Esophagus mucosa (tissue), 1 donor: ENCODE measurements at regions not wholly inside any gene's neighbourhood (a gene's known extent, or its start where the extent isn't known, plus 50 kb on each side); places are given as distances from the start of the nearest gene placed in this dataset.
"Not testable (repeated sequence)": the region's sequence is repeated elsewhere in the genome, so short reads cannot be mapped to it uniquely, and the experiment has no call there.

Experiments used
- ATAC-seq: fragments of 200-7000 bp; cut with Tn5 transposase; one replicate; pipeline ENCODE4 v1.9.1; 2020
- donor health status: DM: yes; HTN: yes; CAD: no.

- ATAC-seq = no peak
Observed at GRCh38 chr1:60848583-60849188, 233.7 kb upstream of the NFIA start.

DNA sequence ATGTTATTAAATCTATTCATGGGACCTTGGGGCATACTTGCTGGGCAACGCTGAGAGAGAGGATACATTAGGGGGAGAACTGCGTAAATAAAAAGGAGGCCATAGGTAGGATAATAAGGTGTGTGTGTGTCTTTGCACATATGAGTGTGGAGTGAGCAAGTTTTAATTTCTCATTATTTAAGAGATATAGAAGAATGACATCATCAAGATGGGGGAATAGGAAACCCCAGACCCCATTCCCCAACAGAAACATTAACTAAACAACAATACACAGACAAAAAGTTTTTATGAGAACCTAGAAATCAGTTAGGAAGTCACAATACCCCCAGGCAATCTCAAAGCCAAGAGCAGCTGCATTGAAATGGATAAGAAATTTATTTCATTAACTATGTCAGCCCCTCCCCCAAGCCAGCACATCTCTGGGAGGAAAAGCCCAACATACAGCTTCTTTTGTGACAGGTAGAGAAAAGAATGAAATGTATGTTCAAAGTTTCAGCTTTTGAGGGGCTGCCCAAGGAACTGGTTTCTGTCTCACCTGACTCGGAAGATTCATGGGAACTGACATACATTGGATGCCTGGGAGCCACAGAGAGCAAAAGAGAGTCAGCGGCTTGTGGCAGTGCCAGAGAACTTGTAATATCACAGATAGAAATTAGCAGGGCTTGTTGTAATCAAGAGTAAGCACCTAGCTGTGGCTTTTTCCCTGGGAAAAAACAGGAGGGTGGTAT lies 234.3 kb upstream of the NFIA start:
- ATAC-seq = no peak

DNA sequence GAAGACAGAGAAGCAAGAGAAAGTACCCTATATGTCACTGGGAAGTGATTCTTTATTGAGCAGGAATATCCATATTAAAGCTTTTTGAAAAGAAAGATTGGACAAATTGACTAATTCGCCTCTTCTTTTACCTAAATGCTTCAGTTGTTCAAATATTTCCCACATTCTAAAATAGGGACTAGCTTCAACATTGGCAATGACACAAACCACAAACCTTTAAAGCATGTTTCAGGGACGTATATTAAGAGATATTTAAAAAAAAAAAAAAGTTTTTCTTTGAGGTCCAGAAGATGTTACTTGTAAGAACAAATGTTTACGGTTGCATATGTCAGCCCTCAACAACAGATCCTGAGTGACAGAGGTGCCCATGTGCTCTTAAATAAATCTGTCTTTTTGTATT lies 235.0 kb upstream of the NFIA start:
- ATAC-seq = no peak

- not testable (repeated sequence) for ATAC-seq
Observed at GRCh38 chr1:60845659-60846058, 236.7 kb upstream of the NFIA start.

- ATAC-seq = no peak
Observed at GRCh38 chr1:60842304-60842703, 240.1 kb upstream of the NFIA start.

- ATAC-seq = no peak
Observed at GRCh38 chr1:60841116-60842046, 241.0 kb upstream of the NFIA start.

GRCh38 chr1:60840476-60840875 lies 241.9 kb upstream of the NFIA start:
- ATAC-seq = not testable (repeated sequence)

- peak; percentile 65 for ATAC-seq
Observed at GRCh38 chr1:60835649-60836048, 246.7 kb upstream of the NFIA start.

DNA sequence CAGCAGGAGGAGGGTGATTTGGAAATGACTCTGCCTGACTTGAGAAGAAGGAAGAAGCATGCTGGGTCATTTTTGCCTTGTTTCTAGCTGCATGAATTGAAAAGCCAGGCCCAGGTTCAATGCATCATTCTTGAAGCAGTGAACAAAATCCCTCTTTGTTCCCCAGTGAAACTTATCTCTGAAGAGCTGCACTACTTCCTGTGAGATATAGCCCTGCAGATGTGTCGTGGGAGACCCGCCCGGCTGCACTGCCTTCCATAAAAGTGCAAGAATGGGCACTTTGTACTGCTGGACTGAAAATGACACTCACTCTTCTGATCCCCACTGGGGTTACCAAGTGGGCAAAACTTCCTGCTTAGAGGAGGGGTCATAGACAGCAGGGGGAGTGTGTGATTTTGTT lies 249.2 kb upstream of the NFIA start:
- ATAC-seq = no peak

- no peak for ATAC-seq
Observed at GRCh38 chr1:60832367-60832766, 250.0 kb upstream of the NFIA start.

- ATAC-seq = no peak
Observed at GRCh38 chr1:60831780-60832179, 250.6 kb upstream of the NFIA start.

DNA sequence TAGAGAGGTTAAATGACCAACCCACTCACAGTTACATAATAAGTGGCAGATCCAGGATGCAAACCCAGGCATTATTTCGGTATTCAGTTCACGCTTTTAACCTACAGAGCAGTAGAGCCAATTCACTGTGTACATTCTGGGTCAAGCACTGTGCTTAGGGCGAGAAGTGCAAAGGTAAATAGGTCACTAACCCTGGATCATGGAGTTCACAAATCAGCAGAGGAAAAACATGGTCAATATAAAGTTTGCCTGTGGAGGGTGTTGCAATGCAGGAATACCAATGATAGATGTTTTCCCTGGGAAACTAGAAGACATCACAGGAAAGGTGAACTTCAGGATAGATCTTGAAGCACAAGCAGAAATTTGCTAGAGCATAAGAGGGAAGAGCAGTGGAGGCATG lies 253.4 kb upstream of the NFIA start:
- no peak for ATAC-seq

GRCh38 chr1:60826320-60827094 lies 255.9 kb upstream of the NFIA start:
- ATAC-seq = no peak

DNA sequence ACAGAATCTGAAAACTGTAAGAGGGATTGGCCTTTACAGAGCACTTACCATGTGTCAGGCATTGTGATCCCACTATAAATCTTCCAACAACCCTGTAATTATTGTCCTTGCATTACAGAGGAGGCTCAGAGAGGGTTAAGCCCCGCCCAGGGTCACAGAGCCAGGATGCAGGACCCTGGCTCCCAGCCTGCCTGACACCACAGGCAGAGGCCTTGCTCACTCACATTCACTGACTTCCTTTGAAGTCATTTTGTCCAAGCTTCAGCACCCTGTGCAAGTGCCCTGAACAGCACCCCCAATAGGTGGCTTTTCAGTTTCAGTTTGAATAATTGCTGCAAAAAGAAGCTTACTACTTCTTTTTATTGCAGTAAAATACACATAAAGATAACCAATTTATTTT lies 256.8 kb upstream of the NFIA start:
- ATAC-seq = no peak

- no peak for ATAC-seq
Observed at GRCh38 chr1:60823151-60823550, 259.2 kb upstream of the NFIA start.

DNA sequence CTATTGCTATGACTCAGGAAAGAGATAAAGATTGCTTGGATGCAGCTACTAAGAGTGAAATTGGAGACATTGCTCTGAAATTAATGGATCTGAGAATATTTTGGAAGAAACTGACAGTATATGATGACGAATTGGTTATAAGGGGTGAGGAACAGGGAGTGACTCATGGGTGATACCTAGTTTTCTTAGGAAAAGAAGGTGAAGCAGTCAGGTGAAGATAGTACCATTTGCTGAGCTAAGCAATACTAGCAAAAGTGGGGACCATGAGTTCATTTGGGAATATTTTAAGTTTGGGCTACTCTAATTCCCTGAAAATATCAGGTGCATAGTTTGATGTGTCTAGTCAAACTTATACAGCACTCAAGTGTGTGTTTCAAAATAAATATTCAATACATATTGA lies 260.1 kb upstream of the NFIA start:
- no peak for ATAC-seq

DNA sequence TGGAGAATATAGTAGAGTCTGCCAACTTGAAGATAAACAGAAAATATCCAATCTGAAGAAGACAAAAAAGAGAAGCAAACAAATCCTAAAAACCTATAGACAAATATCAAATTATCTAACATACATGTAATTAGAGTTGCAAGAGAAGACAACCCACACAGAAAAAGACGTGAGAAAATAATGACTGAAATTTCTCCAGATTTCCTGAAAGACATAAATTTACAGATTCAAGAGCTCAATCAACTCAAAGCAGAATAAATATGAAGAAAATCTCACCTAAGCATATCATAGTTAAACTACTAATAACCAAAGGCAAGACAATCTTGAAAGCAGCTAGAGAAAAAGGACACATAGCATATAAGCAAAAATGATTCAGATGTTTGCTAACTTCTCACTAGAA lies 261.2 kb upstream of the NFIA start:
- no peak for ATAC-seq

DNA sequence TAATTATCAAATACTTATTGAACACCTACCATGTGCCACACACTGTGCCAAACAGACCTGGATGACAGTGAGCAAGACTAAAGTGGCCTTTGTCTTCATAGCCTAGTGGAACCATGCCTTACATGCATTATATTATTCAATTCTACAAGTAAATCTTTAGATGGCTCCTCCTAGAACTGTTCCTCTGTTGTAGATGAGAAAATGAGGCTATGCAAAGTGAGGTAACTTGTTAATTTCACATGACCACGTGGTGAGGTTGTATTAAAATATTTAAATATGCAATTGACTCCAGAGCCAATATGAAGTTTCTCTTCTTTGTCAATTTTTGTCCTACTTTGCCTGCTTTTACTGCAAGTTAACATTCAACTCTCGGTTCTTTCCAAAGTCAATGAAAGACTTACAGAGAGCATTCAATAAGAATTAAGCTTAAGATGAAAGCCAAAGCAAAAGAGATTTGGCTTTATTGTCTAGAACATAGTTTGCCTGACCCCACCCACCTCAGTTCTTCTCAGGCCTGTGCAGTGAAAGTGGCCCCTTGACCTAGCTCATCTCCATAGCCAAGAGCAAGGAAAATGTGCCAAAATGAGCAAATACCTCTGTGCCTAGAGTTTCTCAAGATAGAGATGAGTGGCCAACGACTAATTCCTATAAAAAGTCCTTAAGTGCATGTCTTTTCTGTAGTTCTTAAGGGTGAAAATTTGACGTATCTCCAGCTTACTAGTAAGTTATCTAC lies 263.2 kb upstream of the NFIA start:
- ATAC-seq = no peak

GRCh38 chr1:60813071-60813470 lies 269.3 kb upstream of the NFIA start:
- no peak for ATAC-seq

DNA sequence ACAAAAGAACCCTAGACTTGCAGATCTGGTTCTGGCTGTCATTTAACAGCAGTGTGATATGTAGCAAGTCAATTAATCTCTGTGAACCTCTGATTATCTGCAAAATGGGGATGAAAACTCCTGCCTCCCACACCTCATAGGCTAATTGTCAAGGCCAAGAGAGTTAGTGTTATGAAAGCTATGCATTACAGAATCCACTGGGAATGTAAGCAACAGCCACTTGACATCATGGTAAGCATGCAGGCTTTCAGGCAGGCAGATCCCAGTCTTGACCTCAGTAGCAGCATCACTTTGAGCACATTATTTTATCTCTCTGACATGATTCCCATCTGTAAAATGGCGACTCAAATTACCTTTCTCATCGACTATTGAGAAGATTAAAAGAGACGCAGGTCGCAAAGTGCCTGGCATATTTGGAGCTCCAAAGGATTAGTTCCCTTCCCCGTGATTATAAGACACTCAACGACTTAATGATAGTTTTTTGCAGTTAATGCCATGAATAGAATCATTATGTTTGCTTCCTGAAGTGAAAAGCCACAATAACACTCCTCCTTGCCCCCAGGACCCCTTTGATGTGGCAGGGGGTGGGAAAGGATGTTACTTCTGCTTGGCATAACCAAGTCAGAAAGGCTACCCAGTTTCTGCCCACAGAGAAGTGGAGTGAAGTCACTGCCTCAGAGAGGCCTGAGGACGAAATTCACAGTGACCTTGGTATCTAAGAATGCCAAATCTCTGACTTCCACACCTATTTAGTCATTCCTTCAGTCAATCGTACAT lies 273.0 kb upstream of the NFIA start:
- no peak for ATAC-seq

- ATAC-seq = no peak
Observed at GRCh38 chr1:60808676-60809075, 273.7 kb upstream of the NFIA start.
